NCI-H1048 (cell line): ENCODE measurements at regions not wholly inside any gene's neighbourhood (a gene's known extent, or its start where the extent isn't known, plus 50 kb on each side); places are given as distances from the start of the nearest gene placed in this dataset.

Experiments
- DNase-seq: peaks from one replicate; lab custom pipeline; 2025; lab: John Stamatoyannopoulos, UW

- DNase-seq: no peak
Measured at GRCh38 chr2:145339646-145340045, 819.7 kb upstream of the ZEB2 start.

DNA sequence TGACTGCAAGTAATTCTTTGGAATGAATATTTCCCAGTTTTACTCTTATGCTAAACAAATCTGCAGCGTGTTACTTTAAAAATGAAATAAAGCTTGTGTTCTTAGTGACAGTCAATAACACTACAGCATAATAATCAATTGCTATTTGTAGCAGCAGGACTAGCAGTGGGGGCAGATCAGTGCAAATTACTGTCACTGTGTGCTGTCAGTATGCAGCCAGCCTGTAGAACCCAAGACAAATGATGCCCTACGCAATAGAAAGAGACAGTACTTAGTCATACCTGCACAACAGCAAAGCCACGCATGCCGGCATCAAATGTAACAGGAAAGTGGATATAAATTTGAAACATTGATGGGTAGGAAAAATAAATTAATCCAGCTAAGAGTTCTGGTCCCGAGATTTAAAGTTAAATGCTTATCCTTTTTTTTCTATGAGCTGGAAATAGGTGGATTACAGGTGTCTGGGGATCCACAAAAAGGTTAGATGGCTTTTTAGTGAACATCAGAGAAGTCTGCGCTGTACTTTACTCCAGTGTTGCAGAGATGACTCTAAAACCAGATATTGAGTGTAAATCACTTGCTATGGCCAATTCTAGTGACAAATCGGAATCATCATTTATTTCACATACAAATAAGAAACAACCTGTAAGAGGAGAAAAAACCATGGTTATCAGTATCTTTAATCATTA, 812.4 kb upstream of the ZEB2 start:
- DNase-seq: no peak

GRCh38 chr2:145329971-145330370, 810.1 kb upstream of the ZEB2 start:
- no peak for DNase-seq

GRCh38 chr2:145325485-145325884, 805.6 kb upstream of the ZEB2 start:
- DNase-seq: no peak

- no peak for DNase-seq
Measured at GRCh38 chr2:145324748-145325147, 804.8 kb upstream of the ZEB2 start.

GRCh38 chr2:145323512-145323911, 803.6 kb upstream of the ZEB2 start:
- DNase-seq: no peak

GRCh38 chr2:145321344-145321743, 801.4 kb upstream of the ZEB2 start:
- DNase-seq: no peak

DNA sequence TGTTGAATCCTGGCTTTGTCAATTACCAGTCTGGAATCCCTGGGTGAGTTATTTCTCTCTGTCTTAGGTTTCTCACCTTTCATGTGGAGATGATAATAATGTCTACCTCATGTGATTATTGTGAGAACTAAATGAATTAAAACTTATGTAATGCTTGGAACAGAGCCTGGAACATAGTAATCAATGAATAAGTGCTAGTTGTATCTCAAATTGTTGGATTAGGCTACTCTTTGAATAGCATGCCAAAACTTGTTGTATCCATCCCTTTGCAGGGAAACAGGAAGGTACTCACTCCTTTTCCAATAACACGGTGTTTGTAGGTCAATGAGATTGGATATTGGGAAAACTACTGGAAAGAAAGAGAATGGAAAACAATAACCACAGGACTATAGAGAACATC, 796.6 kb upstream of the ZEB2 start:
- no peak for DNase-seq

GRCh38 chr2:145315053-145315452, 795.1 kb upstream of the ZEB2 start:
- DNase-seq: no peak

DNA sequence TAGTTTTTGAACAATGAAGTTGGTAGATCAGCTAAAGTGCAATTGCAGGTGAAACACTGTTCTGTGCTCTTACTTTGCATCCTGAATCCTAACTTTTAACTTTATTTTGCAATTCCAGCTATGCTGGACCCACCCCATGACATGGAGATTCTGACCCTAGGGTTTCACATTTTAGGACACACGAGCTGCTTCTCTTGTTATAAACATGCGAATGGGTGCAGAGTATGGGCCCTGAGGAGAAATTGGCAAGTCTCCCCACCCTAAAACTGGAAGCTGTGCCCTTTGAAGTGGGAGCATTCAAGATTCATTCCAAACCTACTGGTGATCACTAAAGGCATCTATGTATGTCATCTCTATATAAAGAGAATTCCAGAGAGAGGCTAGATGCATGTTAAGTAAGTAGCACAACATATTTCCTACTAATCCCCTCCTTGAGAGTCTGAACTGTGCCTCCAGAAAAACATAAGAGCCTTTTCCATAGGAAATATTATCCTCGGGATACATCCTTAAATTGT, 794.3 kb upstream of the ZEB2 start:
- DNase-seq: no peak

GRCh38 chr2:145305889-145306288, 786.0 kb upstream of the ZEB2 start:
- no peak for DNase-seq

DNA sequence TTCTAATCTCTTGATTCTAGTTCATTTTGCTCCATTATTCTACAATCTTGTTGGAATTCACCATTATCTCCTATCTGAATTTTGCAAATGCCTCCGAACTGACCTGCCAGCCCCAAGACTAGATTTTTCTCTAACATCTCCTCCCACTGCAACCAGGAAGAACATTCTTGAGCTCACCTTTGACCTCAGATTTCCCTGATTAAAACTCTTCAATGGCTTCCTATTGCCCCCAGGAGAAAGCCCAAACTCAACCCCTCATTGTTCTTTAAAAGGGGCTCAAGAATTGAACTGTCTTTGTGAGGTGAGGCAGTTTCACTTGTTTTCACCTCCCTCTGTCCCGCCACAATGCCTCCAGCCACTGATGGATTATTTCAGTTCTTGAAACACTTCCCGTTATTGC, 784.6 kb upstream of the ZEB2 start:
- DNase-seq: no peak

DNA sequence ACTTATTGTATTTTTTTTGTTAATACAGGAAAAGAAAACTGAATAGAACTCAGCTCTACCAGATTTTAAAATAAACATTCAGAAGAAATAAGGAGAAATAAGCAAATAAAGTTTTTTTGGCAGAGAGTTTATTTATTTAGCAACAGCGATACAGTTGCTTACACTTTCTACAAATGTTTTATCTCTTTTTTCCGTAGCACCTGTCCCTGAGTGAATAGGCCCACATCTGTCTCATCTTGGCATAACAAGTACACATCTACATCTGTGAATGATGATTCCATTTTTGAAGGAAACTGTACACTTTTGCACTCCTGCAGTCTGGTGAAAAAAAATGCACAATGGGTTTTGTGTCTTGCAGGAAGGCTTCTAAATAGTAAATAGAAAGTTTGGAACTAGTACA, 783.6 kb upstream of the ZEB2 start:
- DNase-seq: no peak

- DNase-seq: no peak
Measured at GRCh38 chr2:145302886-145303285, 783.0 kb upstream of the ZEB2 start.

DNA sequence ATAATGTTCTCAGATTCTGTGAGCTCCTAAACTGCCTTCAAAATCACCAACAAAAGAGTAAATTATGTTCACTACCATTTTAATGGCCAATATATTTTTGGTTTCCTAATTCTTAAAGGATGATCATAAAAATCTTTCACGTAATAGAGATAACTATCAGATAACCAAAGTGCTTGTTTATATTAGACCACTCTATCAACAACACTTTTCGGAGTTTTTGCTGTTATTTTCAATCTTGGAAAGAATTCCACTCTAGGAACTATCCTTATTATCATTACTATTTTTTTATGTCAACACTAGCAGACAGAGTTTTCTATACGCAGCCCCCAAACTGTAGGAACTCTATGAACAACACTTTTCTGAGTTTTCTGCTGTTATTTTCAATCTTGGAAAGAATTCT, 782.5 kb upstream of the ZEB2 start:
- DNase-seq: no peak

DNA sequence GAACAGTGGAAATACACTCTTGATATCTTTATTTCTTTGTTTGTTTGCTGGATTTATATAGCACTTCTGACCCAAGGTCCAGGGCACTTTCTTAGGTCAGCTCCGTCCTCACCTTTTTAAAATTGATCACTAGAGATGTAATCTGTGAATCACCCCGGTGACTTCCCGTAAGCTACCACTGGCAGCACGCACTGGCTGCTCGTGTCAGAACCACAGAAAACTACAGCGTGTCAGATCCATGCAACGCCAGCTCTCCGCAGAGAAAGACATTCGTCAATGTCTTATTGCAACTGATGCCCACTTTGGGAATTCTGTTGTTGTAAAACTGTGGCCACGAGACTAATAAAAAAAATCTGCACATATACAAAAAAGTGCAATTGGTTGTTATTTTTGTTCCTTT, 779.4 kb upstream of the ZEB2 start:
- DNase-seq: no peak

GRCh38 chr2:145292166-145292565, 772.2 kb upstream of the ZEB2 start:
- no peak for DNase-seq

DNA sequence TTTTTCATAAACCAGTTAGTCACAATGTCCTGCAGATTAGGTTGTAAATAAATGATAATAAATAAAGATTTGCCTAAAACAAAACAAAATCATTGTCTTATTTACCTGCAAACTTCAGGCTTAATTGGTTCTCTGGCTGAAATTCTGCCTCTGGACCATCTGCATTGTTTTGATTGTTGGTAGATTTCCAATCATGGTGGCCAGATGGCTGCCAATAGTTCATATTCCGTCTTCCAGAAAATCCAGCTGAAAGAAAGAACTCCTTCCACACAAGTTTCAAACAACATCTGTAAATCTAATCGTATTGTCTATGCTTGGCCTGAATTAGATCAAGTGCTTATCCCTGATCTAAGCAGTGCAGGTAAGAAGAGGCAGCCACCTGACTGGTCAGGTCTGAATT, 771.1 kb upstream of the ZEB2 start:
- DNase-seq: no peak

DNA sequence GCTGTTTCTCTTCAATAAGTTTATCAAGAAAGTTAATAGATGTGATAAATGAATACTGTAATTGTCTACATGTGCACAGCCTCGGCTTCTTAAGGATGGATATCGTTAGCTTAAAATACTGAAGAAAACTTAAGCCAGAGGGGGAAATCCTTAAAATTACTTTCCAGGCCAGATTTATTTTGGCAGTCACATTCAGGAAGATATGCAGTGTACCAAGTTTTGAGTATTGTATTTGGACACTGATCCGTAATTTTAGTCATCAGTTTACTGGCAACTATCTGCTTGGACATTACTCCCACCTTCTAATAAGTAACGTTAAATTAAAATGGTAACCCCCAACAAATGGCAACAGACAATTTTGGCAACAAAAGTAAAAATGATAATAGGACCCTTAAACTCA, 770.0 kb upstream of the ZEB2 start:
- no peak for DNase-seq

DNA sequence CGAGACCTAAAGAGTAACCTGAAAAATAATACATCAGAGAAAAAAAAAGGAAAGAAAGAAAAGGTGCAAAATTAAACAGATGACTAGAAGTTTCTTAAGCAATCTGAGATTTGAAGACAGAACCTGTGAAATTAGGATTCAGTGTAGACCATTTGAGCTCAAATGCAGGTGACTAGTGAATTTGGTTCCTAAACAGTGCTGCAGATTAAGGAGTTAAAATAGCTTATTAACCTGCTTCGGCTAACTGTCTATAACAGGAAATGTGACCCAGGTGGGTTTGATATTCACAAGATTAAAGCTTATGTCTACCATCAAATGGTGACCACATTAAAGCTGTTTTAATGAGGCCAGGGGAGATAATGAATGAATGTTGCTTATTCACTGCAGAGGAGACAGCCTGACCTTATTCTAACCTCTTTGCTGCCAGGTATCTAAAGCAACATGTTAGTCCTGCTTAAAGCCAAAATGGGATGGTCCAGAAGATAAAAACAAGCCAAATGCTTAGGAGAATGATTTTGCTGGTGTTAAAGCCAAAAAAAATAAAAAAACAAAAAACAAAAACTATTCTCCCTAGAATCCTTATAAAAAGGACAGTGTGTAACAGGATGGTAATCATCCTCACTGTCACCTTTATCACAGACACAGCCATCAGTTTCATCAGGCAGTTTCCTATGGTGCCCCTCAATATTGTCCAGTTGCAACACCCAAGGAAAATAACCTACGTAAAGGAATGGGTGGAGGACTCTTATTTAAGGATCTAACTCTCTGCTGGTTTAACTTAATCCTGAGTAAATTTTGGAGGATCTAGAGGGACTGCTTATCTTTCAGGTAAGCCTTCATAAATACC, 769.0 kb upstream of the ZEB2 start:
- DNase-seq: no peak

DNA sequence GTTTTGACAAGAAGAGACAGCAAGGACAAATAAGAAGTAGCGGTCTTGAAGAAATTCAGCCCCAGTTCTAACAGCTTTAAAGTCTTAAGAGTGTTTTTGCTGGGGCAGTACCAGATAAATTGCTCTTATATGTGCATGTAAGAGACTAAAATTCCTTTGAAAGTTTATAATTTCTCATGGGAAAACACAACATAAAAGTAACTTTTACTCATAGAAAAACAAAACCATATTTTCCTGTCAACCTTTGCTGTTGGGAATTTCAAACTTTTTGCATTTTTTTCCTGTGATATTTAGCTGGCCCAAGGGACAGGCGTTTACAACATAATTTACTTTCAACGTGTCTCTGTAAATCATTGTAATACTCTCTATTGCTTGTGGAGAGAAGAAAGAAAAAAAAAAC, 767.8 kb upstream of the ZEB2 start:
- no peak for DNase-seq

DNA sequence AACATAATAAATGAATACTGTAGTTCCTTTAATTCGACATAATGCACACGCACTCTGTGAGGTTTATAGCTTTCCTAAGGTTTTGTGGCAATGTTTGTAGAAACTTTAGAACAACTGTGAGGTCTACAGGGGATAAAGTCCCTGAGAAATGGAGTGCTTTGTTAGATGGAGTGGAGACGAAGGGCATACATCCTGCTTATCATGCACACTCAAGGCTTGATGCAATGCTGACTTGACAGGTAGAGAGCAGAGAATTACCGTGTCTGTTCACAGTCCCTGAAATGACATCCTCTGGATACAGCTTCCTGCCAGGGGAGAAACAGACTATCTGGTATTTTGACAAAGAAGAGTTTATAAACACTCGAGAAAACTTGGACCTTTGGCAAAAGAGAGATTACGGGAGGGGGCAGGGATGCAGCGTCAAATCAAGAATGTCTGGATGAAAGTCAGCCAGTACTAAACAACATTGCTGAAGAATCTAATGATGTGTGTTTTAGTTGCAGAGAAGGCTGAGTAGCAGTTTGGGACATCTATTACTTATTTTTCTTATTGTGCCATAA, 766.9 kb upstream of the ZEB2 start:
- no peak for DNase-seq

DNA sequence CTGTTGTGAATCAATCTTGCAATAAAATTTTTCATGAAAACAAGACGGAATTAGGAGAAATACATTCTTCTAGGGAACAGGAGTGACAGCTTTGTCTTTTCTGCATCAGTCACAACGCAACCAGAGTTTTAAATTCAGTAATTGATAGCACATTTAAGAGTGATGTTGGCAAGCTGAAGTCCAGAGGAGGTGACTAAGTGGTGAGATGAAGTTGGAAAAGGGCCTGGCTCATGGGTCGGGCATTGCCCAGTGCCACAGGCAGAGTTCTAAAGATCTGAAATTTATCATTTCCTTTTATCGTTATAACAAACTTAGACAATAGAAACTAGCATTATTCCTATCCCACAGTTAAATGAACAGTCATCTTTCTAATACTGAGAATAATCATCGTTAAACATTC, 764.6 kb upstream of the ZEB2 start:
- DNase-seq: no peak
